HG03575 (cell line): ENCODE measurements at regions not wholly inside any gene's neighbourhood (a gene's known extent, or its start where the extent isn't known, plus 50 kb on each side); places are given as distances from the start of the nearest gene placed in this dataset.
"Not testable (repeated sequence)": the region's sequence is repeated elsewhere in the genome, so short reads cannot be mapped to it uniquely, and the experiment has no call there.

Source experiments
- ATAC-seq: cut with Tn5 transposase; IDR thresholded peaks from one replicate; pipeline ENCODE4 v1.9.1; 2021; ENCODE audit not compliant: unreplicated experiment, insufficient number of reproducible peaks, low FRiP score; ENCODE audit errors: extremely low read depth

- no peak for ATAC-seq
Observed at GRCh38 chr7:155237297-155237696, 60.4 kb upstream of the INSIG1 start.

DNA sequence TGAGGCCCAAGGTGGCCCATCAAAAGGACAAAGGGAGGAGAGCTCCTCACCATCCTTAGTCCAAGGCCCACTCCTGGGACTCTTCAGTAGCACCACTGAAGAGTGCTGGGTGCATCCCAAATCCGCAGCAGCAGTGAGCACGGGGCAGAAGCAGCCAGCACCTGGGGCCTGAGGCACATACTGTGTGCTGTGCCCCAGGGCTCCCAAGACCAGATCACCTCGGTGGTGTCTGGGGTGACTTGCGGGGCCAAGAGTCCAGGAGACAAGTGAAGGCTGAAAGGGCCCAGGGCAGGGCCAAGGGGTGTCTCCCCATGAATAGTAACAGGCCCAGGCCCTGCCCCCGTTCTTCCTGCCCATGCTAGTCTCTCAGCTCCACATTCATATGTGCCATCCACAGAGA lies 59.9 kb upstream of the INSIG1 start:
- ATAC-seq: no peak

DNA sequence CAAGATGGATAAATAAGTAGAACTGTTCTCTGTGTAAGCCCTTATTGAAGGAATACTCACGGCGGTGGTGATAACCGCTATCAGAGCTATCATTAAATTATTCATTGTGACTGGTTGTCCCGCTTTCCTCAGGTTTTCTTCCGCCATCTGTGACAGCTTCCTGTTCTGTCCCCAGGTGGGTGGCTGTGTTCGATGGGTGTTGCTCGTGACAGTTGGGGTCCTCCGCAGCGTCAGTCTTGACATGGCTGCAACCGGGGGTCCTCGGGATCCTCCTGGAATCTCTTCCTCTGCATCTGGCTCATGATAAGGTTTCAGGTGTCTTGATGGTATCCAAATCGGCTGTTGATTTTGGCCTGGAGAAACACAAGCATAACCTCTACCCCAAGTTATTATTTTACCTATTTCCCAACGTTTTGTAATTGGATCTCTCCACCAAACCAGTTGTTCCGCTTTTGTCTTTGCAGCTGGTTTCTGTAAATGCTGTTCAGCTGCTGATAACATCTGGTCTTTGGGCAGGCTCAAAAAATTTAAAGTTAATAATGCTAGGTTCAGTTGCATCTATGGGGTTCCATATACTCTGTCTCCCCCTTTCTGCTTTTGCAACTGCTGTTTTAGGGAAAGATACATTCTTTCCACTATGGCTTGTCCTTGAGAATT lies 58.1 kb upstream of the INSIG1 start:
- not testable (repeated sequence) for ATAC-seq

- ATAC-seq: no peak
Observed at GRCh38 chr7:155244675-155245074, 53.0 kb upstream of the INSIG1 start.

DNA sequence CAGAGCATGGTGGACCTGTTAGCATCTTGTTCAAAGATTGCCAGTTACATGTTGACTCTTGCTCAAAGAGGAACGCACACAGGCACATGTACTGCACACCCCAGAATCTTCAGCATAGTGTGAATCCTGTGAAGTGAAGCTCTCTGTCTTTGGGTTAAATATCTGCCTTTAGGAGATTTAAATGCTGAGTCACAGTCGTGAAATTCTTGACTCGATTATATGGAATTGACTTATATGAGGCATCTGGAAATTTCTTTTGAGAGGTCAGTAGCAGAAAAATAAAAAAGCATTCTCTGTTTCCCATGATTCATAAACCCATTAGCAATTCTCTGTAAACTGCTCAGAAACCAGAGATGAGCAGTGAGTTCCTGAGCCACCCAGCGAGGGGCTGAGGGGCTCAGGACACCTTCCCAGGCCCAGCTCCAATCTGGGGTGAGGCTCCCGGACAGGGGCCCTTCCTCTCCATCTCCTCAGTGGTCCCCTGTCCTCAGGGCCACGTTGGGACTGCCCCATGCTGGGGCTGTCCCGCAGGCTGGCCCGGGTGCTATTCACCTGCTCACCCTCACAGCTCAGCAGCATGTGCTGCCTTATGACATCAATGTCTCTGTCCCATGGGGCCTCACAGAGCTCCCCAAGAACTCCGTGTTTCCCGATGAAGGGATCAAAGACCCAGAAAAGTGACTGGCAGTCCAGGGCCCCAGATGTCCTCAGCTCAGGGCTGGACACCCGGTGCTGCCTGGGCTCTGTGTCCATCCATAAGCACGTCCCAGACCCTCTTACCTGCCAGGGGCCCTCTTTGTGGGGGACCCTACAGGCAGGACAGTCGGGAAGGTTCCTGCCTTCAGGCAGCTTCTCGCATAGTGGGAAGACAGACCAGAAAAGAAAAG lies 50.0 kb upstream of the INSIG1 start:
- no peak for ATAC-seq
